Endothelial cell of umbilical vein (primary cell): ENCODE measurements at regions not wholly inside any gene's neighbourhood (a gene's known extent, or its start where the extent isn't known, plus 50 kb on each side); places are given as distances from the start of the nearest gene placed in this dataset.
"Not testable (repeated sequence)": the region's sequence is repeated elsewhere in the genome, so short reads cannot be mapped to it uniquely, and the experiment has no call there.

ENCODE experiments used
- CTCF ChIP-seq, 2 donors: IDR thresholded peaks; 1 replicate in 1 of 2; 2 replicates in 1 of 2; pipeline ENCODE4 v1.5.1; 2011; ENCODE audit warnings: low read length in 2 of 2, mild to moderate bottlenecking in 2 of 2, moderate library complexity in 2 of 2, control low read depth in 1 of 2, inconsistent platforms in 1 of 2, low read depth in 1 of 2; ENCODE audit not compliant: insufficient read depth in 1 of 2; ENCODE audit errors: extremely low read depth in 1 of 2
- EZH2 ChIP-seq: IDR thresholded peaks from 2 replicates; pipeline ENCODE4 v1.6.1; 2012; ENCODE audit warnings: borderline replicate concordance, low read depth, mild to moderate bottlenecking, moderate library complexity, low read length, inconsistent platforms; ENCODE audit not compliant: severe bottlenecking
- POLR2A ChIP-seq: IDR thresholded peaks from 2 replicates; pipeline ENCODE4 v1.6.1; 2012; ENCODE audit warnings: low read depth, mild to moderate bottlenecking, control low read depth, low read length
- POLR2AphosphoS5 ChIP-seq: IDR thresholded peaks from 2 replicates; pipeline ENCODE4 v1.6.1; 2012; ENCODE audit warnings: low read depth, mild to moderate bottlenecking, control low read depth, low read length, moderate library complexity; ENCODE audit not compliant: insufficient read depth
- TF ChIP-seq, protein P1 (sequence below): IDR thresholded peaks from 2 replicates; pipeline ENCODE4 v1.6.1; 2011; ENCODE audit not compliant: insufficient read depth, insufficient read length

DNA sequence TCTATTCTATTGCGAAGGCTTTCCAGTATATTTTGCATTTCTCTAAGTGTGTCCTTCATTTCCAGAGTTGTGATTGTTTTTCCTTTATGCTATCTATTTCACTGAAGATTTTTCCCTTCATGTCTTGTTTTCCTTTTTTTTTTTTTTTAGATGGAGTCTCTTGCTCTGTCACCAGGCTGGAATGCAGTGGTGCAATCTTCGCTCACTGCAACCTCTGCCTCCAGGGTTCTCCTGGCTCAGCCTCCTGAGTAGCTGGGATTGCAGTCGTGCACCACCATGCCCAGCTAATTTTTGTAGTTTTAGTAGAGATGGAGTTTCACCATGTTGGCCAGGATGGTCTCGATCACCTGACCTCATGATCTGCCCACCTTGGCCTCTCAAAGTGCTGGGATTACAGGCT is 479.9 kb upstream of the MAN1A1 start:
- TF ChIP-seq, protein P1, sequence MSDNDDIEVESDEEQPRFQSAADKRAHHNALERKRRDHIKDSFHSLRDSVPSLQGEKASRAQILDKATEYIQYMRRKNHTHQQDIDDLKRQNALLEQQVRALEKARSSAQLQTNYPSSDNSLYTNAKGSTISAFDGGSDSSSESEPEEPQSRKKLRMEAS: not testable (repeated sequence)
- not testable (repeated sequence) for TF ChIP-seq POLR2A; CTCF (IDR thresholded peaks at IDR 0.05; ENCODE audit: extremely low read depth in 1 of 2, insufficient read depth in 1 of 2, low read depth in 1 of 2, low read length in 2 of 2); POLR2AphosphoS5; EZH2
